CD4-positive, alpha-beta T cell (primary cell): ENCODE measurements at regions not wholly inside any gene's neighbourhood (a gene's known extent, or its start where the extent isn't known, plus 50 kb on each side); places are given as distances from the start of the nearest gene placed in this dataset.

Experiments
- ATAC-seq: fragments of 200-7000 bp; cut with Tn5 transposase; one replicate; pipeline ENCODE4 v1.10.0; 2022; ENCODE audit warnings: mild to moderate bottlenecking; ENCODE audit not compliant: poor library complexity
- CTCF ChIA-PET: fragments of 350-600 bp; sonication (Branson Sonifier 250); formaldehyde crosslinking; loops from one replicate; lab custom pipeline; 2021; ENCODE audit warnings: antibody characterized with exemption, inconsistent platforms; lab: Charles Lee
- POLR2A ChIA-PET: fragments of 350-600 bp; sonication (Branson Sonifier 250); formaldehyde crosslinking; loops from one replicate; lab custom pipeline; 2021; ENCODE audit warnings: antibody characterized with exemption, inconsistent platforms; lab: Charles Lee
- DNase-seq, 14 experiments: peaks; one replicate each; pipeline ENCODE4 v3.0.0-alpha.2; 2013 to 2020; ENCODE audit warnings: mixed read lengths in 2 of 14
- H3K27ac ChIP-seq, 2 donors: one replicate each; pipeline versions ENCODE4 v1.5.1 to v1.7.0; 2013; ENCODE audit warnings: low read length in 2 of 2, low read depth in 1 of 2, mild to moderate bottlenecking in 1 of 2
- H3K27me3 ChIP-seq, 2 experiments: 1 replicate in 1 of 2; 2 replicates in 1 of 2; pipeline versions ENCODE4 v1.6.1 to v1.7.0; 2013; ENCODE audit warnings: low read length in 2 of 2, control low read depth in 1 of 2, mild to moderate bottlenecking in 1 of 2, moderate library complexity in 1 of 2; ENCODE audit not compliant: insufficient read depth in 2 of 2, control insufficient read depth in 1 of 2
- H3K36me3 ChIP-seq: one replicate; pipeline ENCODE4 v1.6.1; 2013; ENCODE audit warnings: low read length, control low read depth; ENCODE audit not compliant: insufficient read depth
- H3K4me1 ChIP-seq: one replicate; pipeline ENCODE4 v1.6.1; 2013; ENCODE audit warnings: low read length, control low read depth; ENCODE audit not compliant: insufficient read depth
- H3K4me3 ChIP-seq: one replicate; pipeline ENCODE4 v1.5.1; 2013; ENCODE audit warnings: mild to moderate bottlenecking, low read length, moderate library complexity
- H3K9me3 ChIP-seq, 2 experiments: 1 replicate in 1 of 2; 2 replicates in 1 of 2; pipeline versions ENCODE4 v1.6.1 to v1.7.0; 2013; ENCODE audit warnings: low read length in 2 of 2, mild to moderate bottlenecking in 2 of 2, control low read depth in 1 of 2, moderate library complexity in 1 of 2; ENCODE audit not compliant: control insufficient read depth in 1 of 2, insufficient read depth in 1 of 2
- H3K27ac Mint-ChIP-seq: one replicate; pipeline ENCODE4 v1.8.0; 2020; ENCODE audit warnings: mixed read lengths
- H3K27me3 Mint-ChIP-seq: one replicate; pipeline ENCODE4 v1.8.0; 2021; ENCODE audit warnings: mixed read lengths
- H3K36me3 Mint-ChIP-seq: one replicate; pipeline ENCODE4 v1.8.0; 2021; ENCODE audit warnings: low read depth, mixed read lengths
- H3K4me1 Mint-ChIP-seq: one replicate; pipeline ENCODE4 v1.8.0; 2021; ENCODE audit warnings: low read depth, mixed read lengths
- H3K4me3 Mint-ChIP-seq: one replicate; pipeline ENCODE4 v1.8.0; 2020; ENCODE audit warnings: mild to moderate bottlenecking, mixed read lengths
- H3K9me3 Mint-ChIP-seq: one replicate; pipeline ENCODE4 v1.8.0; 2020; ENCODE audit warnings: mixed read lengths
- intact Hi-C, 2 experiments: fragments of 100-400 bp; cut with DNase I in 1 of 2; cut with micrococcal nuclease in 1 of 2; formaldehyde crosslinking; loops; one replicate each; pipeline versions ENCODE4 v1.15.1 to v1.9.0; 2023 to 2025; cut with DNase I, micrococcal nuclease
- TF ChIP-seq, protein P1 (sequence below): fragments of 200-600 bp; IDR thresholded peaks from one replicate; pipeline ENCODE4 v1.8.0; 2022; ENCODE audit warnings: antibody characterized with exemption, mild to moderate bottlenecking

GRCh38 chr18:56038171-56039030 lies 450.4 kb upstream of the TCF4 start:
- CTCF ChIA-PET: no interaction called here

GRCh38 chr18:56036741-56037140 lies 448.7 kb upstream of the TCF4 start:
- no peaks in the 10 kb centered on the region for H3K4me1 ChIP-seq
- no peak overlapping the region for H3K4me3 Mint-ChIP-seq
- H3K9me3 ChIP-seq: peaks cover 0 to 7% of the 10 kb centered on the region in 2 experiments
- ChIA-PET POLR2A (no interaction called here), CTCF (no interaction called here)
- peaks cover 5% of the 10 kb centered on the region for H3K9me3 Mint-ChIP-seq
- no peak overlapping the region for H3K27ac ChIP-seq
- no peaks in the 10 kb centered on the region for H3K4me1 Mint-ChIP-seq
- DNase-seq: no peak
- H3K27me3 Mint-ChIP-seq: no peaks in the 10 kb centered on the region
- no peaks in the 10 kb centered on the region for H3K36me3 ChIP-seq
- no peak overlapping the region for H3K4me3 ChIP-seq
- intact Hi-C loops: no loop called here
- TF ChIP-seq, protein P1, sequence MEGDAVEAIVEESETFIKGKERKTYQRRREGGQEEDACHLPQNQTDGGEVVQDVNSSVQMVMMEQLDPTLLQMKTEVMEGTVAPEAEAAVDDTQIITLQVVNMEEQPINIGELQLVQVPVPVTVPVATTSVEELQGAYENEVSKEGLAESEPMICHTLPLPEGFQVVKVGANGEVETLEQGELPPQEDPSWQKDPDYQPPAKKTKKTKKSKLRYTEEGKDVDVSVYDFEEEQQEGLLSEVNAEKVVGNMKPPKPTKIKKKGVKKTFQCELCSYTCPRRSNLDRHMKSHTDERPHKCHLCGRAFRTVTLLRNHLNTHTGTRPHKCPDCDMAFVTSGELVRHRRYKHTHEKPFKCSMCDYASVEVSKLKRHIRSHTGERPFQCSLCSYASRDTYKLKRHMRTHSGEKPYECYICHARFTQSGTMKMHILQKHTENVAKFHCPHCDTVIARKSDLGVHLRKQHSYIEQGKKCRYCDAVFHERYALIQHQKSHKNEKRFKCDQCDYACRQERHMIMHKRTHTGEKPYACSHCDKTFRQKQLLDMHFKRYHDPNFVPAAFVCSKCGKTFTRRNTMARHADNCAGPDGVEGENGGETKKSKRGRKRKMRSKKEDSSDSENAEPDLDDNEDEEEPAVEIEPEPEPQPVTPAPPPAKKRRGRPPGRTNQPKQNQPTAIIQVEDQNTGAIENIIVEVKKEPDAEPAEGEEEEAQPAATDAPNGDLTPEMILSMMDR: no peak
- H3K27me3 ChIP-seq: no peaks in the 10 kb centered on the region
- H3K36me3 Mint-ChIP-seq: no peaks in the 10 kb centered on the region
- no peak for ATAC-seq
- H3K27ac Mint-ChIP-seq: no peak overlapping the region

More at GRCh38 chr18:56038171-56039030, 450.4 kb upstream of the TCF4 start:
- no peaks in the 10 kb centered on the region for H3K36me3 ChIP-seq
- no peaks in the 10 kb centered on the region for H3K27me3 ChIP-seq
- peaks cover 0 to 4% of the 10 kb centered on the region in 2 experiments for H3K9me3 ChIP-seq
- H3K4me1 ChIP-seq: no peaks in the 10 kb centered on the region
- no peak overlapping the region for H3K27ac Mint-ChIP-seq
- H3K9me3 Mint-ChIP-seq: peaks cover 5% of the 10 kb centered on the region
- ATAC-seq: no peak
- intact Hi-C loops: no loop called here
- TF ChIP-seq, protein P1: no peak
- H3K27me3 Mint-ChIP-seq: no peaks in the 10 kb centered on the region
- H3K27ac ChIP-seq: no peak overlapping the region
- H3K4me3 ChIP-seq: no peak overlapping the region
- no peak for DNase-seq
- POLR2A ChIA-PET: no interaction called here
- no peaks in the 10 kb centered on the region for H3K4me1 Mint-ChIP-seq
- no peak overlapping the region for H3K4me3 Mint-ChIP-seq
- H3K36me3 Mint-ChIP-seq: no peaks in the 10 kb centered on the region

- TF ChIP-seq, protein P1: no peak
- H3K9me3 Mint-ChIP-seq: peaks cover 5% of the 10 kb centered on the region
- no peaks in the 10 kb centered on the region for H3K27me3 Mint-ChIP-seq
- H3K27ac ChIP-seq: no peak overlapping the region
- H3K4me1 ChIP-seq: no peaks in the 10 kb centered on the region
- ChIA-PET POLR2A (no interaction called here), CTCF (interaction anchor here (0.6 kb wide), 1 partner anchor 98 kb away, joined by 3 read pairs; no protein-coding TSS in a partner anchor)
- no peak overlapping the region for H3K27ac Mint-ChIP-seq
- no peaks in the 10 kb centered on the region for H3K36me3 ChIP-seq
- DNase-seq (no peak), ATAC-seq (no peak)
- intact Hi-C loops: no loop called here
- H3K4me1 Mint-ChIP-seq: no peaks in the 10 kb centered on the region
- no peak overlapping the region for H3K4me3 ChIP-seq
- peaks cover 0 to 7% of the 10 kb centered on the region in 2 experiments for H3K9me3 ChIP-seq
- no peaks in the 10 kb centered on the region for H3K27me3 ChIP-seq
- no peaks in the 10 kb centered on the region for H3K36me3 Mint-ChIP-seq
- no peak overlapping the region for H3K4me3 Mint-ChIP-seq
Observed at GRCh38 chr18:56035546-56035945, 447.6 kb upstream of the TCF4 start.
